CD4-positive, alpha-beta memory T cell (primary cell): ENCODE measurements at regions not wholly inside any gene's neighbourhood (a gene's known extent, or its start where the extent isn't known, plus 50 kb on each side); places are given as distances from the start of the nearest gene placed in this dataset.

Experiments used
- CTCF ChIA-PET: fragments of 350-600 bp; sonication (Branson Sonifier 250); formaldehyde crosslinking; loops from one replicate; lab custom pipeline; 2021; ENCODE audit warnings: inconsistent platforms; ENCODE audit not compliant: partially characterized antibody; lab: Charles Lee
- POLR2A ChIA-PET: fragments of 350-600 bp; sonication (Branson Sonifier 250); formaldehyde crosslinking; loops from one replicate; lab custom pipeline; 2021; ENCODE audit not compliant: partially characterized antibody; lab: Charles Lee
- DNase-seq, 5 donors: peaks; one replicate each; pipeline versions ENCODE4 v3.0.0 to v3.0.0-alpha.2; 2020 to 2022; ENCODE audit warnings: mixed read lengths in 1 of 5
- H3K27ac ChIP-seq: one replicate; pipeline ENCODE4 v1.7.0; 2013; ENCODE audit warnings: low read depth, low read length
- H3K27me3 ChIP-seq: 2 replicates; pipeline ENCODE4 v1.7.0; 2013; ENCODE audit warnings: mild to moderate bottlenecking, low read length, moderate library complexity; ENCODE audit not compliant: insufficient read depth
- H3K36me3 ChIP-seq: 2 replicates; pipeline ENCODE4 v1.7.0; 2013; ENCODE audit warnings: mild to moderate bottlenecking, low read length, moderate library complexity; ENCODE audit not compliant: insufficient read depth
- H3K4me1 ChIP-seq: 2 replicates; pipeline ENCODE4 v1.7.0; 2013; ENCODE audit warnings: mild to moderate bottlenecking, low read length, moderate library complexity; ENCODE audit not compliant: insufficient read depth
- H3K4me3 ChIP-seq, 2 donors: one replicate each; pipeline ENCODE4 v1.7.0; 2013; ENCODE audit warnings: low read length in 2 of 2, mild to moderate bottlenecking in 1 of 2
- H3K9me3 ChIP-seq, 2 donors: one replicate each; pipeline ENCODE4 v1.7.0; 2013; ENCODE audit warnings: low read length in 2 of 2, control low read depth in 1 of 2; ENCODE audit not compliant: control insufficient read depth in 1 of 2
- H3K27ac Mint-ChIP-seq, 7 donors: one replicate each; pipeline ENCODE4 v1.8.0; 2020 to 2021; ENCODE audit warnings: mixed read lengths in 7 of 7, mild to moderate bottlenecking in 6 of 7, inconsistent platforms in 3 of 7, moderate library complexity in 3 of 7
- H3K27me3 Mint-ChIP-seq, 2 donors: one replicate each; pipeline ENCODE4 v1.8.0; 2020 to 2021; ENCODE audit warnings: mixed read lengths in 2 of 2
- H3K36me3 Mint-ChIP-seq, 2 donors: one replicate each; pipeline ENCODE4 v1.8.0; 2020 to 2021; ENCODE audit warnings: mixed read lengths in 2 of 2, inconsistent platforms in 1 of 2, mild to moderate bottlenecking in 1 of 2
- H3K4me1 Mint-ChIP-seq, 4 donors: one replicate each; pipeline ENCODE4 v1.8.0; 2020 to 2021; ENCODE audit warnings: mixed read lengths in 4 of 4, mild to moderate bottlenecking in 1 of 4
- H3K4me3 Mint-ChIP-seq, 8 donors: one replicate each; pipeline ENCODE4 v1.8.0; 2020 to 2021; ENCODE audit warnings: mixed read lengths in 8 of 8, mild to moderate bottlenecking in 7 of 8, moderate library complexity in 6 of 8, inconsistent platforms in 3 of 8
- H3K9me3 Mint-ChIP-seq, 8 donors: one replicate each; pipeline ENCODE4 v1.8.0; 2020 to 2021; ENCODE audit warnings: mixed read lengths in 8 of 8, mild to moderate bottlenecking in 5 of 8, inconsistent platforms in 3 of 8, moderate library complexity in 1 of 8
- intact Hi-C: fragments of 100-400 bp; cut with micrococcal nuclease; formaldehyde crosslinking; loops from one replicate; pipeline ENCODE4 v1.15.1; 2023

DNA sequence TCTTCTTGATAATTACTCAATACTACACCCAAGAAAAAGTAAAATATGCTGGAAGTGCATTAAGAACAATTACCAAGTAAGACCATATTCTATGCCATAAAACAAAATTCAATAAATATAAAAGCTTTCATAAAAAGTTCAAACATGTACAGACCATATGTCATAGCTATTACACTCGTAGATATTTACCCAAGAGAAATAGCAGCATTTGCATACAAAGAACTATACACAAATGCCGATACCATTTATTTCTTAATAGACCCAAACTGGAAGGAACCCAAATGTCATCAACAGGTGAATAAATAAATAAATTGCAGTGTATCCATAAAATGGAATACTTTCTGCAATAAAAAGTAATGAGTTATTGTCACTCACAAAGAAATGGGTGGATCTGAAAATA, 78.3 kb upstream of the SLC16A7 start:
- intact Hi-C loops = no loop called here

DNA sequence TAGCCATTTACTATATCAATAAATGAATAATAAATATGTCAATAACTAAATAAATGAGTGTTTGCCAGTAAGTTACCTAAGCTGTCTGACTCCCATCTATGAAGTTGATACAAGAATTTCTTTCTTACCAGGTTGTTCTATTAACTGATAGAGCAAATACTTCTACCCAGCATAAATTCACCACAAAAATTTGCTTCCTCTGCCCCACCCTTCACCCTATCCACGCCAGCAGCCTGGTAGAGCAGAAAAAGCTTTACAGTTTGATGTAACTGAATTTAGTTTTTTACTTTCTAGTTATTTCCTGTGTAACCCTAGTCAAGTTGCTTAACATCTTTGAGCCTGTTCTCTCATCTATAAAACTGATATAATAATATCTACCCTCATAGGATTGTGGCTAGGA, 94.9 kb upstream of the SLC16A7 start:
- H3K4me1 Mint-ChIP-seq = peaks cover 4 to 9% (median 6%) of the 10 kb centered on the region in 4 donors
- no peak overlapping the region for H3K4me3 ChIP-seq
- H3K36me3 Mint-ChIP-seq = no peaks in the 10 kb centered on the region
- H3K27me3 ChIP-seq = peaks cover 5% of the 10 kb centered on the region
- no peak for DNase-seq
- H3K9me3 ChIP-seq = no peaks in the 10 kb centered on the region
- POLR2A ChIA-PET = no interaction called here
- no peak overlapping the region for H3K27ac Mint-ChIP-seq
- intact Hi-C loops = no loop called here
- peaks cover 0 to 3% (median 0%) of the 10 kb centered on the region in 8 donors for H3K9me3 Mint-ChIP-seq
- H3K27me3 Mint-ChIP-seq = peaks cover 1 to 6% of the 10 kb centered on the region in 2 donors
- CTCF ChIA-PET = no interaction called here
- no peaks in the 10 kb centered on the region for H3K36me3 ChIP-seq
- H3K4me1 ChIP-seq = no peaks in the 10 kb centered on the region
- no peak overlapping the region for H3K27ac ChIP-seq
- no peak overlapping the region for H3K4me3 Mint-ChIP-seq

More for the DNA sequence above, 78.3 kb upstream of the SLC16A7 start:
- Mint-ChIP-seq H3K27ac (no peak overlapping the region), H3K4me1 (peaks cover 6 to 7% (median 6%) of the 10 kb centered on the region in 4 donors), H3K4me3 (no peak overlapping the region), H3K9me3 (no peaks in the 10 kb centered on the region), H3K27me3 (peaks cover 0 to 1% of the 10 kb centered on the region in 2 donors), H3K36me3 (no peaks in the 10 kb centered on the region)
- POLR2A ChIA-PET = no interaction called here
- Histone ChIP-seq H3K36me3 (no peaks in the 10 kb centered on the region), H3K4me3 (no peak overlapping the region), H3K9me3 (no peaks in the 10 kb centered on the region), H3K27me3 (no peaks in the 10 kb centered on the region), H3K4me1 (peaks cover 4% of the 10 kb centered on the region), H3K27ac (no peak overlapping the region)
- DNase-seq = no peak
- CTCF ChIA-PET = no interaction called here

DNA sequence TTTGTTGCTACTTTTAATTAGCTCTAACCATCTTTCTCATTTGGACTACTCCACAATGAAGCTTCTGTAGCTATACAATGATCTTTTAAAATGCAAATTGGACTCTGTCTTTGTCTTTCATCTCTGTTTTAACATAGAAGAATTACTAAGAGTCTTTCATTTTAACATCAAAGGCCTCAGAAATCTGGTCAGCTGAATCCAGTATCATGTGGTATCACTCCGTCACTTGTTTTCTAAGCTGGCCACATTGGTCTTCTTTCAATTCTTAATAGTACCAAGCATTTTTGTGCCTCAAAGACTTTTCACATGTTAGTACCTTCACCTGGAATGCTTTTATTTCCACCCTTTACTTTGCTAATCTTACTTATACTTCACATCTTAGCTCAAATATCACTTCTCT, 95.5 kb upstream of the SLC16A7 start:
- peaks cover 5% of the 10 kb centered on the region for H3K27me3 ChIP-seq
- H3K27ac ChIP-seq = no peak overlapping the region
- no peak overlapping the region for H3K27ac Mint-ChIP-seq
- peaks cover 4 to 9% (median 6%) of the 10 kb centered on the region in 4 donors for H3K4me1 Mint-ChIP-seq
- POLR2A ChIA-PET = no interaction called here
- H3K36me3 Mint-ChIP-seq = no peaks in the 10 kb centered on the region
- no peak for DNase-seq
- peaks cover 1 to 6% of the 10 kb centered on the region in 2 donors for H3K27me3 Mint-ChIP-seq
- no peaks in the 10 kb centered on the region for H3K4me1 ChIP-seq
- no peaks in the 10 kb centered on the region for H3K9me3 ChIP-seq
- CTCF ChIA-PET = no interaction called here
- H3K36me3 ChIP-seq = no peaks in the 10 kb centered on the region
- intact Hi-C loops = no loop called here
- H3K4me3 ChIP-seq = no peak overlapping the region
- no peak overlapping the region for H3K4me3 Mint-ChIP-seq
- peaks cover 0 to 3% (median 0%) of the 10 kb centered on the region in 8 donors for H3K9me3 Mint-ChIP-seq

DNA sequence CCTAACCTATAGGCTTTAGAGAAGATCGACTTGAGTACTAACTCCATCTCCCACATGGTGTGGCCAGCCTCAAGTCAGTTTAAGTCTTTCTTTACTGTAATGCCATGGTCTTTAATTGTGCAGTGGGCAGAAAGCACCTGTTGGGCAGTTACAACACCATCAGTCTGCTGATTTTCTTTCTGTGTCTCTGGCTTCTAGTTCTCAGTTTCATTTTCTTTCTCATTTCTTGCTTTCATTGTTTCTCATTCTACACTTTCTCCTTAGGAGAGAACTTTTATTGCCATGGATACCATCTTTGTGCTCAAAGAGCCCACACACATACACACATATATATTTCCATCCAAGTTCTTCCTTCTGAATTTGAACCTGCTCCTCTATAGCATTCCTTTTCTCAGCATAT, 96.1 kb upstream of the SLC16A7 start:
- H3K27ac Mint-ChIP-seq = no peak overlapping the region
- ChIA-PET POLR2A (no interaction called here), CTCF (interaction anchor here (0.9 kb wide), 1 partner anchor 15 kb away, joined by 3 read pairs; no protein-coding TSS in a partner anchor)
- H3K36me3 Mint-ChIP-seq = no peaks in the 10 kb centered on the region
- Histone ChIP-seq H3K4me3 (no peak overlapping the region), H3K9me3 (no peaks in the 10 kb centered on the region), H3K4me1 (no peaks in the 10 kb centered on the region), H3K27ac (no peak overlapping the region), H3K36me3 (no peaks in the 10 kb centered on the region), H3K27me3 (peaks cover 5% of the 10 kb centered on the region)
- peaks cover 0 to 3% (median 0%) of the 10 kb centered on the region in 8 donors for H3K9me3 Mint-ChIP-seq
- H3K4me3 Mint-ChIP-seq = peak overlapping the region in 1 of 8 donors; percentile 16
- intact Hi-C loops = no loop called here
- H3K4me1 Mint-ChIP-seq = peaks cover 4 to 9% (median 6%) of the 10 kb centered on the region in 4 donors
- no peak for DNase-seq
- peaks cover 1 to 6% of the 10 kb centered on the region in 2 donors for H3K27me3 Mint-ChIP-seq

DNA sequence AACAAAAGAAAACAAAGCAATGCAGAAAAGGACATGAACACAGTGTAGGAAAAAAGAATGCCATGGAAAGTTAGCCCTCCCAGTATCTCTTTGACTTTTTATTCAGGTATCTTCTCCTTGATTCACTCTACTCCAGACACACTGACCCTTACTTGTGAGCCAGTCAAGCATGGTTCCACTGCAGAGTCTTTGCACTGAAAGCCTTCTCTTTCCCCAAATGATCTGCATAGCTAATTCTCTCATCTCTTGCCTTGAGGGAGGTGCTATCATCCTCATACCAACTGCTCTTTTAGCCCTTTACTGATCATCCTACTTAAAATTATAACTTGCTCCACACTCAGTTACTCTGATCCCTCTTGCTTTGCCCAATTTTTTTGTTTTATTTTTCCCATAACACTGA, 101.2 kb upstream of the SLC16A7 start:
- H3K4me1 ChIP-seq = no peaks in the 10 kb centered on the region
- H3K27me3 ChIP-seq = no peaks in the 10 kb centered on the region
- ChIA-PET CTCF (no interaction called here), POLR2A (no interaction called here)
- Mint-ChIP-seq H3K9me3 (peaks cover 0 to 3% (median 0%) of the 10 kb centered on the region in 8 donors), H3K27me3 (no peaks in the 10 kb centered on the region), H3K36me3 (no peaks in the 10 kb centered on the region), H3K27ac (peak overlapping the region in 1 of 7 donors; percentile 17), H3K4me3 (no peak overlapping the region), H3K4me1 (peaks cover 0 to 2% (median under 1%) of the 10 kb centered on the region in 4 donors)
- no peaks in the 10 kb centered on the region for H3K9me3 ChIP-seq
- H3K4me3 ChIP-seq = no peak overlapping the region
- no peak overlapping the region for H3K27ac ChIP-seq
- no peaks in the 10 kb centered on the region for H3K36me3 ChIP-seq
- intact Hi-C loops = no loop called here
- DNase-seq = no peak

DNA sequence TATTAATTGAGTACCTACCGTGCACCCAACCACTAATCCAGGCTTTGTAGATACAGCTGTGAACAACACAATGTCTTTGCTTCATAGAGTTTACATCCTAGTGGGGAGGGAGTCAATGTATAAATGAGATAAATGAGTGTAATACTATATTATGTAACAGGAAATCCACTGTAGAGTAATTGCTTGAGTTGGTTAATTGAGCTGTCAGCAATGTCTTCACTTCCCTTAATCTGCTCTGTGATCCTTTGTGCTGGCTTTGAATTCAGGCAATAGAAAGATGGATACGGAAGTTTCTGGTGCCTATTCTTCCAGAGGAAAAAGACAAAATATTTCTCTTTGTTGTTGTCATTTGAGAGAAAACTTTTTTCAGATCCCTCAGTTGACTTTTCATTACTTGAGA, 104.0 kb upstream of the SLC16A7 start:
- Histone ChIP-seq H3K4me3 (no peak overlapping the region), H3K27me3 (no peaks in the 10 kb centered on the region), H3K27ac (no peak overlapping the region), H3K9me3 (no peaks in the 10 kb centered on the region), H3K36me3 (no peaks in the 10 kb centered on the region), H3K4me1 (no peaks in the 10 kb centered on the region)
- Mint-ChIP-seq H3K4me3 (no peak overlapping the region), H3K4me1 (no peaks in the 10 kb centered on the region), H3K27ac (no peak overlapping the region), H3K27me3 (no peaks in the 10 kb centered on the region), H3K36me3 (no peaks in the 10 kb centered on the region), H3K9me3 (peaks cover 0 to 3% (median 0%) of the 10 kb centered on the region in 8 donors)
- no peak for DNase-seq
- ChIA-PET POLR2A (no interaction called here), CTCF (no interaction called here)
- intact Hi-C loops = no loop called here

DNA sequence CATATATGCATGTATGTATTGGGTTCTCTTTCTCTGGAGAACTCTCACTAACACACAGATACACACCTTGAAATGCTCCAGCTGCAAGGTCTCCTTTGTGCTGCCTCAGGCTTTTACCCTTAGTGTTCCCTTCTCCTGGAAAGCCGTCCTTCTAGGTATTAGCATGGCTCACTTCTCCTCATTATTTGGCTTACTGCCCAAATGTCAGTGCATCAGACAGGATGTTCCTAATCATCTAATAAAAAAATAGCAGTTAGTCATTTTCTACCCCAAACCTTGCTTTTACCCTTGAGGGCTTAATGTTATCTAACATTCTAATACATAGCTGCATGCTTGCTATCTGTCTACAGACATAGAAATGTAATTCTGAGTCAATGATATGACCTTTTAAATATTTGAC, 109.0 kb upstream of the SLC16A7 start:
- ChIA-PET POLR2A (no interaction called here), CTCF (no interaction called here)
- intact Hi-C loops = no loop called here
- Mint-ChIP-seq H3K36me3 (no peaks in the 10 kb centered on the region), H3K27me3 (no peaks in the 10 kb centered on the region), H3K4me3 (no peak overlapping the region), H3K27ac (no peak overlapping the region), H3K9me3 (peaks cover 0 to 6% (median under 1%) of the 10 kb centered on the region in 8 donors), H3K4me1 (no peaks in the 10 kb centered on the region)
- no peak for DNase-seq
- no peaks in the 10 kb centered on the region for H3K36me3 ChIP-seq
- no peak overlapping the region for H3K27ac ChIP-seq
- no peaks in the 10 kb centered on the region for H3K9me3 ChIP-seq
- no peaks in the 10 kb centered on the region for H3K27me3 ChIP-seq
- no peak overlapping the region for H3K4me3 ChIP-seq
- H3K4me1 ChIP-seq = no peaks in the 10 kb centered on the region

DNA sequence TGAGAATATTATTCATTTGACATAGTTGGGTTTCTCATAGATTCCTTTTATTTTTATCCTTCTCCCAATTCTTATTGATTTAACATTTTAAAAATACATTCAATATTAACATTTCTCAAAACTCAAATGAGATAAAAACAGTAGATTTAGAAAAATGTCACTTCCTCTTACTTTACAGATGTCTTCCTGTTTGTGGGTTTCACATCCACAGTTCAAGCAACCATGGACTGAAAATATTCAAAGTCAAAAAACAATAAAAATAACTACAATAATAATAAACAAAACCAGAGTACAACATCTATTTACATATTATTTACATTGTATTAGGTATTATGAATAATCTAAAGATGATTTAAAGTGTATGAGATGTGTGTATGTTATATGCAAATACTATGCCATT, 111.3 kb upstream of the SLC16A7 start:
- Mint-ChIP-seq H3K36me3 (no peaks in the 10 kb centered on the region), H3K27me3 (peaks cover 0 to 2% of the 10 kb centered on the region in 2 donors), H3K4me3 (no peak overlapping the region), H3K4me1 (no peaks in the 10 kb centered on the region), H3K9me3 (peaks cover 0 to 9% (median 3%) of the 10 kb centered on the region in 8 donors), H3K27ac (no peak overlapping the region)
- Histone ChIP-seq H3K4me1 (no peaks in the 10 kb centered on the region), H3K27ac (no peak overlapping the region), H3K4me3 (no peak overlapping the region), H3K36me3 (no peaks in the 10 kb centered on the region), H3K9me3 (no peaks in the 10 kb centered on the region), H3K27me3 (no peaks in the 10 kb centered on the region)
- no peak for DNase-seq
- ChIA-PET POLR2A (no interaction called here), CTCF (no interaction called here)
- intact Hi-C loops = no loop called here
